Osteoblast (primary cell): ENCODE measurements at regions not wholly inside any gene's neighbourhood (a gene's known extent, or its start where the extent isn't known, plus 50 kb on each side); places are given as distances from the start of the nearest gene placed in this dataset.

Experiments
- DNase-seq: peaks from one replicate; pipeline ENCODE4 v3.0.0; 2011; ENCODE audit warnings: low spot score, mixed read lengths; ENCODE audit not compliant: insufficient read length; ENCODE audit errors: missing footprints
- H2AFZ ChIP-seq: 2 replicates; pipeline ENCODE4 v1.6.0; 2011; ENCODE audit warnings: mild to moderate bottlenecking, low read length
- H3K27ac ChIP-seq: 2 replicates; pipeline ENCODE4 v1.5.1; 2011; ENCODE audit warnings: mild to moderate bottlenecking, low read depth, low read length, moderate library complexity
- H3K27me3 ChIP-seq: 2 replicates; pipeline ENCODE4 v1.6.0; 2012; ENCODE audit warnings: mild to moderate bottlenecking, control low read depth, inconsistent platforms, low read length, moderate library complexity; ENCODE audit not compliant: insufficient read depth
- H3K36me3 ChIP-seq: 2 replicates; pipeline ENCODE4 v1.5.1; 2011; ENCODE audit warnings: mild to moderate bottlenecking, low read length, control low read depth, moderate library complexity; ENCODE audit not compliant: insufficient read depth
- H3K4me1 ChIP-seq: 2 replicates; pipeline ENCODE4 v1.5.1; 2011; ENCODE audit warnings: mild to moderate bottlenecking, low read length, control low read depth, moderate library complexity; ENCODE audit not compliant: insufficient read depth
- H3K4me2 ChIP-seq: 2 replicates; pipeline ENCODE4 v1.6.0; 2011; ENCODE audit warnings: mild to moderate bottlenecking, low read length; ENCODE audit not compliant: insufficient read depth
- H3K4me3 ChIP-seq: fragments of 200-600 bp; sonication (generic); 3 replicates; pipeline ENCODE4 v1.5.1; 2012; ENCODE audit warnings: mild to moderate bottlenecking, low read length, inconsistent platforms; ENCODE audit not compliant: insufficient read depth
- H3K79me2 ChIP-seq: 2 replicates; pipeline ENCODE4 v1.6.0; 2012; ENCODE audit warnings: mild to moderate bottlenecking, low read length, control low read depth, inconsistent platforms; ENCODE audit not compliant: insufficient read depth
- H3K9me3 ChIP-seq: 2 replicates; pipeline ENCODE4 v1.5.1; 2011; ENCODE audit warnings: low read depth, low read length, control low read depth
- H4K20me1 ChIP-seq: 2 replicates; pipeline ENCODE4 v1.6.0; 2012; ENCODE audit warnings: mild to moderate bottlenecking, low read length, control low read depth; ENCODE audit not compliant: insufficient read depth
- TF ChIP-seq, protein P1 (sequence below): IDR thresholded peaks from 2 replicates; pipeline ENCODE4 v1.5.1; 2011; ENCODE audit warnings: mild to moderate bottlenecking, low read depth, low read length, moderate library complexity; ENCODE audit errors: extremely low read depth

GRCh38 chr2:224208007-224208406 lies 168.9 kb upstream of the SERPINE2 start:
- Histone ChIP-seq H3K27ac (no peak overlapping the region), H3K4me3 (no peak overlapping the region), H3K4me1 (peaks cover 5% of the 10 kb centered on the region), H3K36me3 (no peaks in the 10 kb centered on the region), H4K20me1 (no peaks in the 10 kb centered on the region), H3K9me3 (no peaks in the 10 kb centered on the region), H3K79me2 (no peaks in the 10 kb centered on the region), H2AFZ (no peak overlapping the region), H3K4me2 (no peak overlapping the region), H3K27me3 (no peaks in the 10 kb centered on the region)
- DNase-seq: no peak
- TF ChIP-seq, protein P1, sequence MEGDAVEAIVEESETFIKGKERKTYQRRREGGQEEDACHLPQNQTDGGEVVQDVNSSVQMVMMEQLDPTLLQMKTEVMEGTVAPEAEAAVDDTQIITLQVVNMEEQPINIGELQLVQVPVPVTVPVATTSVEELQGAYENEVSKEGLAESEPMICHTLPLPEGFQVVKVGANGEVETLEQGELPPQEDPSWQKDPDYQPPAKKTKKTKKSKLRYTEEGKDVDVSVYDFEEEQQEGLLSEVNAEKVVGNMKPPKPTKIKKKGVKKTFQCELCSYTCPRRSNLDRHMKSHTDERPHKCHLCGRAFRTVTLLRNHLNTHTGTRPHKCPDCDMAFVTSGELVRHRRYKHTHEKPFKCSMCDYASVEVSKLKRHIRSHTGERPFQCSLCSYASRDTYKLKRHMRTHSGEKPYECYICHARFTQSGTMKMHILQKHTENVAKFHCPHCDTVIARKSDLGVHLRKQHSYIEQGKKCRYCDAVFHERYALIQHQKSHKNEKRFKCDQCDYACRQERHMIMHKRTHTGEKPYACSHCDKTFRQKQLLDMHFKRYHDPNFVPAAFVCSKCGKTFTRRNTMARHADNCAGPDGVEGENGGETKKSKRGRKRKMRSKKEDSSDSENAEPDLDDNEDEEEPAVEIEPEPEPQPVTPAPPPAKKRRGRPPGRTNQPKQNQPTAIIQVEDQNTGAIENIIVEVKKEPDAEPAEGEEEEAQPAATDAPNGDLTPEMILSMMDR: no peak

DNA sequence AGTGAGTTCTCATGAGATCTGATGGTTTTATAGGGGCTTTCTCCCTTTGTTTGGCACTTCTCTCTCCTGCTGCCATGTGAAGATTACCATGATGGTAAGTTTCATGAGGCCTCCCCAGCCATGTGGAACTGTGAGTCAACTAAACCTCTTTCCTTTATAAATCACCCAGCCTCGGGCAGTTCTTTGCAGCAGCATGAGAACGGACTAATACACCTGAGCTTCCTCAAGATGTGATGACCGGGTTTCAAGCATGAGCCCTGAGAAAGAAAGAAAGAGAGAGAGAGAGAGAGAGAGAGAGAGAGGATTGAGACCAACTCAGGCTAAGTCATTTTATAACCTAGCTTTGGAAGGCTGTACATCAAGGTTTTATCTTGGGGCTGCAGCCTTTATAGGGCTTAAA lies 167.7 kb upstream of the SERPINE2 start:
- no peak for DNase-seq
- no peaks in the 10 kb centered on the region for H3K9me3 ChIP-seq
- no peaks in the 10 kb centered on the region for H4K20me1 ChIP-seq
- no peak overlapping the region for H3K27ac ChIP-seq
- no peak overlapping the region for H3K4me3 ChIP-seq
- peaks cover 5% of the 10 kb centered on the region for H3K4me1 ChIP-seq
- H3K4me2 ChIP-seq: no peak overlapping the region
- H2AFZ ChIP-seq: no peak overlapping the region
- no peaks in the 10 kb centered on the region for H3K36me3 ChIP-seq
- no peaks in the 10 kb centered on the region for H3K79me2 ChIP-seq
- TF ChIP-seq, protein P1: no peak
- no peaks in the 10 kb centered on the region for H3K27me3 ChIP-seq

DNA sequence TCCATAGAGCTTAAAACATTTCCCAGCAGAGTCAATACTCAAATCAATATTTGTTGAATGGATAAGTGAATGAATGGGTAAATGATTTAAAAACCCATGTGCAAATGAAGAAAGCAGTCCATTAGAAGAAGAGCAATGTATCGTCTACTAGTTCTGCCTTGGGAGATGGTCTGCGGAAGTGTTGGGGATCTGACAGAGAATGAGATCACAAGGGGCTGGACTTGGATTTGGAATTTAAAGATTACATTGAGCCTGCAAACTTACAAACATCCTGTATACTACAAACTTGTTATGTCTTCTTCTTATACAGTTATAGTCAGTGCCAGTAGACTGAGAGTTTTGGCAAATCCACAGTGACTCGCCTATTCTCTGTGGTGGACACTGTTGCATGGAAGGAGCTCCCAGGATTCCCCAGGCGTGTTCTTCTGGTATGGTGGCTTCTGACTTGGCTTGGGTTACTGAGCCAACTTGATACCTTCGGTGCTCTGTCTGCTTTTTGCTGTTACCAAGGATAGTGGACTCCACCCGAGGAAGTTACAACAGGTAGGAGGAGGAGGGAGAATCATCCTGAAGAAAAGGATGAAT lies 163.3 kb upstream of the SERPINE2 start:
- Histone ChIP-seq H4K20me1 (no peaks in the 10 kb centered on the region), H3K4me1 (peaks cover 3% of the 10 kb centered on the region), H3K9me3 (no peaks in the 10 kb centered on the region), H3K27ac (no peak overlapping the region), H3K27me3 (no peaks in the 10 kb centered on the region), H2AFZ (no peak overlapping the region), H3K79me2 (no peaks in the 10 kb centered on the region), H3K4me3 (no peak overlapping the region), H3K4me2 (no peak overlapping the region), H3K36me3 (no peaks in the 10 kb centered on the region)
- TF ChIP-seq, protein P1: no peak
- DNase-seq: no peak

GRCh38 chr2:224198436-224198835 lies 159.3 kb upstream of the SERPINE2 start:
- H3K4me3 ChIP-seq: no peak overlapping the region
- peaks cover 3% of the 10 kb centered on the region for H3K4me1 ChIP-seq
- no peak overlapping the region for H3K27ac ChIP-seq
- H3K27me3 ChIP-seq: no peaks in the 10 kb centered on the region
- no peaks in the 10 kb centered on the region for H4K20me1 ChIP-seq
- H3K9me3 ChIP-seq: no peaks in the 10 kb centered on the region
- no peaks in the 10 kb centered on the region for H3K79me2 ChIP-seq
- TF ChIP-seq, protein P1: no peak
- H3K36me3 ChIP-seq: no peaks in the 10 kb centered on the region
- no peak overlapping the region for H2AFZ ChIP-seq
- DNase-seq: no peak
- H3K4me2 ChIP-seq: no peak overlapping the region
